RWPE1 (cell line): ENCODE measurements at regions not wholly inside any gene's neighbourhood (a gene's known extent, or its start where the extent isn't known, plus 50 kb on each side); places are given as distances from the start of the nearest gene placed in this dataset.

ENCODE experiments used
- CTCF ChIA-PET: fragments of 350-600 bp; sonication (Branson Sonifier 250); formaldehyde crosslinking; extraction: SDS; loops from one replicate; lab custom pipeline; 2021; lab: Yijun Ruan, JAX
- POLR2A ChIA-PET: fragments of 400-600 bp; formaldehyde crosslinking; extraction: SDS; loops from one replicate; lab custom pipeline; 2020; ENCODE audit warnings: antibody characterized with exemption; ENCODE audit not compliant: low non-redundant PET; lab: Yijun Ruan, JAX
- DNase-seq: peaks from one replicate; pipeline ENCODE4 v3.0.0; 2012; ENCODE audit warnings: low spot score
- H3K27ac ChIP-seq: fragments of 450-650 bp; 2 replicates; pipeline ENCODE4 v1.5.1; 2017
- TF ChIP-seq, protein P1 (sequence below): fragments of 450-650 bp; conservative IDR thresholded peaks from 2 replicates; pipeline ENCODE4 v1.5.1; 2017; ENCODE audit warnings: low read depth, mild to moderate bottlenecking

GRCh38 chr14:104309657-104310369 is 171.4 kb downstream of the KIF26A start:
- POLR2A ChIA-PET = no interaction called here
- CTCF ChIA-PET = interaction anchor here (0.6 kb wide), 1 partner anchor 19 kb away, joined by 3 read pairs; no protein-coding TSS in a partner anchor
- TF ChIP-seq, protein P1, sequence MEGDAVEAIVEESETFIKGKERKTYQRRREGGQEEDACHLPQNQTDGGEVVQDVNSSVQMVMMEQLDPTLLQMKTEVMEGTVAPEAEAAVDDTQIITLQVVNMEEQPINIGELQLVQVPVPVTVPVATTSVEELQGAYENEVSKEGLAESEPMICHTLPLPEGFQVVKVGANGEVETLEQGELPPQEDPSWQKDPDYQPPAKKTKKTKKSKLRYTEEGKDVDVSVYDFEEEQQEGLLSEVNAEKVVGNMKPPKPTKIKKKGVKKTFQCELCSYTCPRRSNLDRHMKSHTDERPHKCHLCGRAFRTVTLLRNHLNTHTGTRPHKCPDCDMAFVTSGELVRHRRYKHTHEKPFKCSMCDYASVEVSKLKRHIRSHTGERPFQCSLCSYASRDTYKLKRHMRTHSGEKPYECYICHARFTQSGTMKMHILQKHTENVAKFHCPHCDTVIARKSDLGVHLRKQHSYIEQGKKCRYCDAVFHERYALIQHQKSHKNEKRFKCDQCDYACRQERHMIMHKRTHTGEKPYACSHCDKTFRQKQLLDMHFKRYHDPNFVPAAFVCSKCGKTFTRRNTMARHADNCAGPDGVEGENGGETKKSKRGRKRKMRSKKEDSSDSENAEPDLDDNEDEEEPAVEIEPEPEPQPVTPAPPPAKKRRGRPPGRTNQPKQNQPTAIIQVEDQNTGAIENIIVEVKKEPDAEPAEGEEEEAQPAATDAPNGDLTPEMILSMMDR = no peak
- DNase-seq = no peak
- H3K27ac ChIP-seq = no peak overlapping the region

DNA sequence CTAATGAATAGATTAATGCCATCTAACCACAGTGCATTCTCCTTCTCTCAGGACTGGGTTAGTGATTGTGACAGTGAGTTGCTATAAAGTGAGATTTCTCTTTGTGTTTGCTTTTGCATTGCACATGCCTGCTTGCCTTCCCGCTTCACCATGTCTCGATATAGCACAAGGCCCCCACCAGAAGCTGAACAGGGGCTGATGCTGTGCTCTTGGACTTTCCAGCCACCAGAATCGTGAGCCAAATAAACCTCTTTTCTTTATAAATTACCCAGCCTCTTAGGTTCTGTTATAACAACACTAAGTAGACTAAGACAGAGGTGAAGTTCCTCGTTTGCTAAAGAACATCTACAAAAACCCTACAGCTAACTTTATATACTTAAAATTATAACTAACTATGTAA is 173.0 kb downstream of the KIF26A start:
- no peak overlapping the region for H3K27ac ChIP-seq
- ChIA-PET POLR2A (interaction anchor here (0.6 kb wide), 1 partner anchor 57 kb away, joined by 3 read pairs; no protein-coding TSS in a partner anchor), CTCF (no interaction called here)
- TF ChIP-seq, protein P1 = no peak
- no peak for DNase-seq

DNA sequence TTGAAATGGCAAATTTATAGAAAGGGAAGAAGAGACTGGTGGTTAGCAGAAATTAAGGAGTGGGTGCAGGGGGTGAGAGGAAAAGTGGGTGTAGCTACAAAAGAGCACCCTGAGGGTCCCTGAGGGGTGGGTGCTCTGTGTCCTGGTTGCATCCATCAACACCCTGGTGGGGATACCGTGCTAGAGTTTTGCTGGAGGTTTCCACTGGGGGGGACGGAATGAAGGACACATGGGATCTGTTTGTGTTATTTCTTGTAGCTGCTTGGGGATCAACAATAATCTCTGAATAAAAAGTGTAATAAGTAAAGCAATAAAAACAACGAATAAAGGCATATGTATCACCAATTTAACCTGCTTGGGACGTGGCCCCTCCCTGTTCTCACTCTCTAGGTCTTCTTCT is 175.3 kb downstream of the KIF26A start:
- ChIA-PET CTCF (no interaction called here), POLR2A (no interaction called here)
- no peak overlapping the region for H3K27ac ChIP-seq
- DNase-seq = no peak
- TF ChIP-seq, protein P1 = no peak

GRCh38 chr14:104314251-104314941 is 176.0 kb downstream of the KIF26A start:
- H3K27ac ChIP-seq = no peak overlapping the region
- CTCF ChIA-PET = no interaction called here

DNA sequence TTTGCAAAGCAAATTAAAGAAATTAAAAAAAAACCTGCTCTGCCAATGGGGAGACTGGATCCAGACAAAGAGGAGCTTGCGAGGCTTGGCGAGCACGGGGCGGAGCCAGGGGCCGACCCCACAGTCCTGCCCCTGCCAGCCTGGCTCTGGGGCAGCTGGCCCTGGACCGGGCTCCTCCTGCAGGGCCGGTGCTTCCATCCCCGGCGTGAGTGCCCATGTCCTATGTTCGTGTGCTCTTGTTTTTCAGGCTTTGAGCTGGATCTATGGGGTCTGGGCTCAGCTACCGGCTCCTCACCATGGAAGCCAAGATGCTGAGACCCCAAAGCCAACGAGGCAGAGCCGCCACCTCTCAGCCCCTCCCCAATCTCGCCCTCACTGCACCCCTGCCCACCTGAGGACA is 176.8 kb downstream of the KIF26A start:
- CTCF ChIA-PET = no interaction called here
- no peak overlapping the region for H3K27ac ChIP-seq
- POLR2A ChIA-PET = no interaction called here
- DNase-seq = no peak
- TF ChIP-seq, protein P1 = no peak

More at GRCh38 chr14:104314251-104314941, 176.0 kb downstream of the KIF26A start:
- POLR2A ChIA-PET = no interaction called here
- TF ChIP-seq, protein P1 = no peak
- no peak for DNase-seq

DNA sequence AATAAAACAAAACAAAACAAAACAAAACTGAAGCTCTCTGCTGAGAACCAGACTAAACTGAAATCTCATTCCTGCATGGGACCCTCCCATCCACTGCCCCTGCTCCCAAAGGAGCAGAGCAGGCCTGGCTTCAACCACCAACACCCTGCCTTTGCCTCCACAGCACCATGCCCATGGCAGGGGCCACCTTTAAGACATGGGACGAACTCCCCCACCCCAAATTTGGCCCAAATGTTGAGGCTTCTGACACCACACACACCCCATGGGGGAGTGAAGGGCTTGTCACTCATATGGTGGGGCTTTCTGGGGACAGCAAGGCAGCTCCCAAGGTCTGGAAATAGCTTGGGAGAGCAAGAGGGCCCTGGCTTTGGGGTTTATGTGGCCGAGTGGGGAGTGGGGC is 177.2 kb downstream of the KIF26A start:
- no peak overlapping the region for H3K27ac ChIP-seq
- DNase-seq = no peak
- TF ChIP-seq, protein P1 = no peak
- POLR2A ChIA-PET = no interaction called here
- CTCF ChIA-PET = no interaction called here
